Skeletal muscle tissue (tissue), 3 donors: ENCODE measurements at regions not wholly inside any gene's neighbourhood (a gene's known extent, or its start where the extent isn't known, plus 50 kb on each side); places are given as distances from the start of the nearest gene placed in this dataset.

Experiments
- H3K27ac ChIP-seq: one replicate; pipeline ENCODE4 v1.7.0; 2013; ENCODE audit warnings: mild to moderate bottlenecking, low read depth, low read length, inconsistent platforms
- H3K27me3 ChIP-seq, 3 donors: one replicate each; pipeline ENCODE4 v1.7.0; 2013; ENCODE audit warnings: low read length in 3 of 3; ENCODE audit not compliant: control insufficient read depth in 3 of 3, insufficient read depth in 3 of 3
- H3K36me3 ChIP-seq, 3 donors: one replicate each; pipeline ENCODE4 v1.7.0; 2013; ENCODE audit warnings: low read length in 3 of 3; ENCODE audit not compliant: control insufficient read depth in 3 of 3, insufficient read depth in 3 of 3
- H3K4me1 ChIP-seq, 3 donors: one replicate each; pipeline ENCODE4 v1.7.0; 2013; ENCODE audit warnings: low read length in 3 of 3, mild to moderate bottlenecking in 3 of 3; ENCODE audit not compliant: control insufficient read depth in 3 of 3, insufficient read depth in 3 of 3
- H3K4me3 ChIP-seq, 3 donors: one replicate each; pipeline ENCODE4 v1.7.0; 2013; ENCODE audit warnings: low read length in 3 of 3
- H3K9ac ChIP-seq, 3 donors: one replicate each; pipeline ENCODE4 v1.7.0; 2013; ENCODE audit warnings: low read length in 3 of 3, mild to moderate bottlenecking in 3 of 3, moderate library complexity in 2 of 3, low read depth in 1 of 3
- H3K9me3 ChIP-seq, 3 donors: one replicate each; pipeline ENCODE4 v1.7.0; 2013; ENCODE audit warnings: low read length in 3 of 3; ENCODE audit not compliant: control insufficient read depth in 3 of 3
- donor health status: Osteomylitis.

DNA sequence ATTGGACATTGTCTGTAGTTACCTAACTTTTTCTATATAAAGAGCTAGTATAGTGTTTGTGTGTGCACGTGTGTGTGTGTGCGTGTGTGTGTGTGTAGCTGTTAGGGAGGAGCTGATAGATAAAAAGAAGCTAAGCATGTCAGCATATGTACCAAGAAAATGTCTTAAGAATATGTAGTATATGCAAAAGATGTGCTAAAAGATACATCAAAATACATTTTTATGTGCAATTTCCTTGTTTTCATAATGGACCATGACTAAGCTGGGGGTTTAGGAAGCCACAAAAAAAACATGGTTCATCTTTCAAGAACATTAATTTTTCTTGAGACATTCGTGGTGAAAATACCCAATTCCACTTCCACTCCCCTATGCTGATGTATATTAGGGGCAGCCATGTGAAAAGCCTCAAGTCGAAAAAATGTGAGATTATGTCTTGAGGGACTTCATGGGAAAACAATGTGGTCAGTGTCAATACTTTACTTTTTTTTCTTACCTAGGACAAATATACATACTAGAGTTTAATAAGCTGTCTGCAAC is 1599.7 kb downstream of the ARAP2 start:
- H3K9ac ChIP-seq = no peak overlapping the region

DNA sequence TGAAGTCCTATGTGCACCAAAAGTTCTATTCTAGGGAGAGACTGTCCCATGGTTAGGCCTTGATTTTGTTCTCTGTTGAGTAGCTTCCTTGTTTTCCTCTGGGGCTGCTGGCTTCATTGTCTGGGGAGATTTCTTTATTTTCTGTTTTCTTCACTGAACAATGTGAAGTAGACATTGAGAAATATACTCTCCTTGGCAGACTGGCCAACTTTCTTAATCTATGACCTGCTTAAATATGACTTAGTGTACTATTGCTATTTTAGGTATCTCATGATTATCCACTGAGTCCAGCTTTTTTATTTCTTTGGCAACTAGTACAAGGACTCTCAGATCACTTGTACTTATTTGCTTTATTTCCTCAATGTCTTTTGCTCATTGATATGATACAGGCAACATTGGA is 1594.6 kb downstream of the ARAP2 start:
- no peaks in the 10 kb centered on the region for H3K9me3 ChIP-seq
- H3K4me1 ChIP-seq = no peaks in the 10 kb centered on the region
- H3K27me3 ChIP-seq = no peaks in the 10 kb centered on the region
- no peak overlapping the region for H3K4me3 ChIP-seq
- H3K9ac ChIP-seq = no peak overlapping the region
- H3K27ac ChIP-seq = no peak overlapping the region
- H3K36me3 ChIP-seq = no peaks in the 10 kb centered on the region

More for the DNA sequence above, 1599.7 kb downstream of the ARAP2 start:
- Histone ChIP-seq H3K27ac (no peak overlapping the region), H3K36me3 (no peaks in the 10 kb centered on the region), H3K4me1 (no peaks in the 10 kb centered on the region), H3K27me3 (no peaks in the 10 kb centered on the region), H3K4me3 (no peak overlapping the region), H3K9me3 (peaks cover 1 to 3% (median 2%) of the 10 kb centered on the region in 3 donors)

DNA sequence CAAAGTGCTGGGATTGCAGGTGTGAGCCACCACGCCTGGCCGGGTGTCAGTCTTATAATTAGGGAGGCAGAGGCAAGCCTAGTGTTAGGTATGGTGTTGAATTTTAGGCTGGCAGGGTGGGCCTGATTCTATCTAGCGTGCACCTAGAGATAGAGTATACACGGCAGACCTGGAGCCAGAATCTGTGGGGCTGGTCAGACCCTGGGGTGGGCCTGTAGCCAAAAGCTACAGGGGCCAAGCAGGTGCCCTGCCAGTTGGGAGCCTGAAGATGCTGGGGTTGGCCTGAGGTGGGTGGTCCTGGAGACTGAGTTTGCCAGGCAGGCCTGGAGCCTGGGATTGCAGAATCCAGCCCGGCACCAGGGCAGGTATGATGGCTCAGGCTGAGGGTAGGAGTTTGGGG is 1580.3 kb downstream of the ARAP2 start:
- no peaks in the 10 kb centered on the region for H3K36me3 ChIP-seq
- no peak overlapping the region for H3K9ac ChIP-seq
- H3K27ac ChIP-seq = no peak overlapping the region
- H3K27me3 ChIP-seq = no peaks in the 10 kb centered on the region
- H3K9me3 ChIP-seq = no peaks in the 10 kb centered on the region
- no peak overlapping the region for H3K4me3 ChIP-seq
- no peaks in the 10 kb centered on the region for H3K4me1 ChIP-seq

DNA sequence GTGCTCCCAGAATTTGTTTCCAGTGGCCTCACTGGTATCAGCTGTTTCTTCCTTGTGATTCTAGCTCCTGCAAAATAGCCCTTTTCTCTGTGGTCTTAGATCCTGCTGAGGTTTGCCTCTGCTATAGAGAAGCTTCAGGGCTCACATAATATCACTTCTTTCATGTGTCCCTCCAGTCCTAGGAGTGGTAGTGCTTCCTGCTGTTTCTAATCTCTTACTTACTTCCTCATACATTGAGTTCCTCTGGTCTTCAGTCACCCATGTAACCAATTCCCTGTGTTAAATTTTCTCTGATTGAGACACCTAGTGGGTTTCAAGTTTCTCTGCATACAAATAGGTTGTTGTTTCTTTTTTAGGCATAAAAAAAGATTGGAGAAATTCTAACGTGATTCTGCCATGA is 1567.9 kb downstream of the ARAP2 start:
- no peaks in the 10 kb centered on the region for H3K9me3 ChIP-seq
- H3K27me3 ChIP-seq = no peaks in the 10 kb centered on the region
- H3K4me3 ChIP-seq = no peak overlapping the region
- H3K27ac ChIP-seq = no peak overlapping the region
- H3K36me3 ChIP-seq = no peaks in the 10 kb centered on the region
- H3K4me1 ChIP-seq = no peaks in the 10 kb centered on the region
- no peak overlapping the region for H3K9ac ChIP-seq

DNA sequence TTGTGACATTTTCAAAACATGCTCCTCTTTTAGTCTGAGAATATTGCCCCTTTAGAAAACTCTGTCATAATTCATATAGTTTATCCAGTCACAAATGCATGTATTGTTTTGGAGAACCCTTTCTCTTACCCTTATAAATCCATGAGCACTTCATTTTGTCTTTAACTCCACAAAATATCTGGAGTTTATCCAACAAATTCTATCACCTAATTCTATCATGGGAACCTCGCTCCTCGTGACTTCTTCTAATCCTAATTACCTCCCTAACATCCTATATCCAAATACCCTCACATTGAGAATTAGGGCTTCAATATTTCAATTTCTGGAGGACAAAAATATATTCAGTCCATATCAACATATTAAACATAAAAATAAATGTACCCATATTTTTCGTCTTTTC is 1565.9 kb downstream of the ARAP2 start:
- no peaks in the 10 kb centered on the region for H3K27me3 ChIP-seq
- no peak overlapping the region for H3K9ac ChIP-seq
- H3K36me3 ChIP-seq = no peaks in the 10 kb centered on the region
- no peak overlapping the region for H3K4me3 ChIP-seq
- no peak overlapping the region for H3K27ac ChIP-seq
- H3K4me1 ChIP-seq = no peaks in the 10 kb centered on the region
- H3K9me3 ChIP-seq = no peaks in the 10 kb centered on the region

DNA sequence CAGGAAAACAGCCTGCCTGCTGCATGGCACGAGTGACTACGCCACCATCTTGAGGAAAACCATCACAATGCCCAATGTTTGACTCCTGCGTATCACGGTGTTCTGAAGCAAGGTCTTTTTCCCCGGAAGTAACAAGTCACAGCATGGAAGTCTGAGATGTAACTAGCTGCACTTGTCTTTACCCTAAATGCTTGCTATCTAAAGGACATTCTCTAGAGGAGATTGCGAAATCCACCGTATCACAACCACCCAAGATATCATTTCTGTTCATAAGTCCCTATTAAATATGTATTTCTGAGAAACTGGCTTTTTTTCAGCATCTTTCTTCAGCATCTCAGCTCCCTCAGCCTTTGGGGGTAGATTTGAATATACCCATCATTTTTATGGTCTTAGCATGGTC is 1565.1 kb downstream of the ARAP2 start:
- Histone ChIP-seq H3K27me3 (no peaks in the 10 kb centered on the region), H3K27ac (no peak overlapping the region), H3K9me3 (no peaks in the 10 kb centered on the region), H3K36me3 (no peaks in the 10 kb centered on the region), H3K9ac (no peak overlapping the region), H3K4me3 (no peak overlapping the region), H3K4me1 (no peaks in the 10 kb centered on the region)

DNA sequence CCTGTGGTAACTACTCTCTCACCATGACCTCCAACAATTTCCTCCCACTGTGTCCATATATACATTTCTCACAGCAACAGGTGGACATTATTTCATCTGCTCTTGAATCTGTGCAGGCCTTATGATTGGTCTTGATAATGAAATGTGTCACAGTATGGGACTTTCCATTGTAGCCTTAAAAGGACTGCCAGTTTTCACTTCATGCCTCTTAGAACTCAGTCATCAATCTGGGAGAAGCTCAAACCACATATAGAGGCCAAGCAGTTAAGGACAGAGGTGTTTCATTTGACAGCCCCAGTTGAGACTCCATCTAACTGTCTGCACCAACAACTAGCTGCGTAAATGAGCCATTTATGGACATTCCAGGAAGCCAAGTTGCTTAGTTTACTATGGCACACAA is 1534.8 kb downstream of the ARAP2 start:
- Histone ChIP-seq H3K4me1 (no peaks in the 10 kb centered on the region), H3K9me3 (no peaks in the 10 kb centered on the region), H3K4me3 (no peak overlapping the region), H3K36me3 (no peaks in the 10 kb centered on the region), H3K27ac (no peak overlapping the region), H3K9ac (no peak overlapping the region), H3K27me3 (no peaks in the 10 kb centered on the region)

DNA sequence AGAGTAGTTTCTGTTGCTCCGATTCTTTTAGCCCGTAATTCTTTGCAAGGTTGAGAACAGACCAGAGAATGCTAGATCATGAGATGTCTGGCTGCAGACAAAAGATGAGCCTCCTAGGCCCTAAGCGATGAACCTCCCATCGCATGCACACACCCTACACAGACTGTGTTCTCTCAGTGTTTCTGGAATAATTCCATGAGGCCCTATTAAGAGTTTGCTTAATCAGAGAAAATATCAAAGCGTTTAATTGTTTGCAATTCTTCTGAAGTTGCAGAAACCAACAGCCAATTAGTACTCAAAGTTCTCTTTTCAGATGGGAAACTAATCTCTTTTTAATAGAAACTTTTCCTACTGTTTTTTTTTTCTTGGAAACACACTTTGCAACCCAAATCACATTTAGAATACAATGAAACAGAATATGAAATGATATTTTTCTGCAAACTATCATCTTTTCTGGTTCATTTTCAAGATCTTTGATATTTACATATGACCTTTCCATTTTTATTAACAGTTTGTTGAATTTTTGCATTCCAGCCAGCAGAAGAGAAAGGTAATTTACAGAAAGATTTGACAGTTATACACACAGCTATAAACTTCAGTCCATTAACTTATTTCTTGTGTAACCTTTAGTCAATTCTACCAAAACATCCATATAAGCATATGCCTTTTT is 1525.6 kb downstream of the ARAP2 start:
- H3K36me3 ChIP-seq = no peaks in the 10 kb centered on the region
- no peak overlapping the region for H3K27ac ChIP-seq
- H3K9me3 ChIP-seq = no peaks in the 10 kb centered on the region
- H3K4me1 ChIP-seq = no peaks in the 10 kb centered on the region
- no peak overlapping the region for H3K9ac ChIP-seq
- no peaks in the 10 kb centered on the region for H3K27me3 ChIP-seq
- no peak overlapping the region for H3K4me3 ChIP-seq

DNA sequence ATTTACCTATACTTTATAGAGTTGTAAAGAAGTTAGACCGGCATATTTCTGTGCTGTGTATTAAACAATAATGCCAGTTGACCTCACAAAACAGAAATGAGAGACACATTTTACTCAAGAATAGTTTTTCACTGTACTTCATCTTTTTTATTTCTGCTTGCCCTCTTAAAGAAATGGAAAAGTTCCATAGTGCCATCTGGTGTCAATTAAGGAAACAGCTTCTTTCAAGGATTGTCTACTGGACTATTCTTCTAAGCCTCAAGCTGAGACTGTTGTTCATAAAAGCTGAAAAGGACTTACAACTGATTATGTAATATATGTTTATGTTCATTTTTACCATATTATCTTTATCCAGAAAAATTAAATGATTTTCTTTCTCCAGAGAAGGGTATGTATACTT is 1523.7 kb downstream of the ARAP2 start:
- Histone ChIP-seq H3K27me3 (no peaks in the 10 kb centered on the region), H3K4me3 (no peak overlapping the region), H3K27ac (no peak overlapping the region), H3K36me3 (no peaks in the 10 kb centered on the region), H3K4me1 (no peaks in the 10 kb centered on the region), H3K9ac (no peak overlapping the region), H3K9me3 (no peaks in the 10 kb centered on the region)

DNA sequence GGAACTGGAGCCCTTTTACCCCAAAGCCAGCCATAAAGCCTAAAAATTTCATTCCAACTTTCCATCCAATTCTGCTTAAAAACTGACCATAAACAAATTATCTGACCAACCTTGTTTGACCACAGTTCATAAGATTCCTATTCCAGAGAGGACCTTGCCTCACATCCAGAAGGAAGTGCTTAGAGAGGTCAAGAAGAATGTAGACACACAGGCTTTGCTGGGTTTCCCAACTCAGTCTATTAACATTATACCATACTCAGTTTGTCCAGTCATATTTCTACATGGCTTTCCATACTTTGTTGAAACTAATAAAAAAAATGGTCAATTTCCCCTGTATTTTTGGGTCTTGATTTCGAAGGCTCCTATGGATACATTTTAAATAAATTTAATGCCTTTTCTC is 1522.5 kb downstream of the ARAP2 start:
- Histone ChIP-seq H3K9ac (no peak overlapping the region), H3K4me1 (no peaks in the 10 kb centered on the region), H3K36me3 (no peaks in the 10 kb centered on the region)

More for the DNA sequence above, 1522.5 kb downstream of the ARAP2 start:
- Histone ChIP-seq H3K4me3 (no peak overlapping the region), H3K9me3 (no peaks in the 10 kb centered on the region), H3K27ac (no peak overlapping the region), H3K27me3 (no peaks in the 10 kb centered on the region)
